Mucosa of descending colon (tissue), 3 donors: ENCODE measurements at regions not wholly inside any gene's neighbourhood (a gene's known extent, or its start where the extent isn't known, plus 50 kb on each side); places are given as distances from the start of the nearest gene placed in this dataset.

Experiments used
- ATAC-seq: fragments of 200-7000 bp; cut with Tn5 transposase; one replicate; pipeline ENCODE4 v1.9.1; 2020; ENCODE audit warnings: mild to moderate bottlenecking, moderate library complexity
- DNase-seq, 3 donors: peaks; one replicate each; pipeline ENCODE4 v3.0.0-alpha.2; 2020
- H3K36me3 ChIP-seq: fragments of 200-600 bp; one replicate; pipeline ENCODE4 v1.8.0; 2021; ENCODE audit warnings: low read depth, mild to moderate bottlenecking
- H3K4me1 ChIP-seq: fragments of 200-600 bp; one replicate; pipeline ENCODE4 v1.8.0; 2021; ENCODE audit warnings: low read depth, mild to moderate bottlenecking
- H3K4me3 ChIP-seq: fragments of 200-600 bp; one replicate; pipeline ENCODE4 v1.8.0; 2021; ENCODE audit warnings: mild to moderate bottlenecking
- H3K9me3 ChIP-seq: fragments of 200-600 bp; one replicate; pipeline ENCODE4 v1.8.0; 2021; ENCODE audit warnings: mild to moderate bottlenecking
- intact Hi-C, 2 donors: fragments of 100-400 bp; cut with DNase I in 1 of 2; cut with micrococcal nuclease in 1 of 2; formaldehyde crosslinking; loops; one replicate each; pipeline versions ENCODE4 v1.11.0 to v1.11.1; 2022; cut with DNase I, micrococcal nuclease
- TF ChIP-seq, protein P1 (sequence below): fragments of 200-600 bp; IDR thresholded peaks from one replicate; pipeline ENCODE4 v1.8.0; 2022; ENCODE audit warnings: antibody characterized with exemption, mild to moderate bottlenecking
- donor health status: DM: no; HTN: no; CAD: no; lungs with moderate emphysema.
- donor health status: DM: no; HTN: no; CAD: no.
- donor health status: DM: no; HTN: yes; CAD: no.

DNA sequence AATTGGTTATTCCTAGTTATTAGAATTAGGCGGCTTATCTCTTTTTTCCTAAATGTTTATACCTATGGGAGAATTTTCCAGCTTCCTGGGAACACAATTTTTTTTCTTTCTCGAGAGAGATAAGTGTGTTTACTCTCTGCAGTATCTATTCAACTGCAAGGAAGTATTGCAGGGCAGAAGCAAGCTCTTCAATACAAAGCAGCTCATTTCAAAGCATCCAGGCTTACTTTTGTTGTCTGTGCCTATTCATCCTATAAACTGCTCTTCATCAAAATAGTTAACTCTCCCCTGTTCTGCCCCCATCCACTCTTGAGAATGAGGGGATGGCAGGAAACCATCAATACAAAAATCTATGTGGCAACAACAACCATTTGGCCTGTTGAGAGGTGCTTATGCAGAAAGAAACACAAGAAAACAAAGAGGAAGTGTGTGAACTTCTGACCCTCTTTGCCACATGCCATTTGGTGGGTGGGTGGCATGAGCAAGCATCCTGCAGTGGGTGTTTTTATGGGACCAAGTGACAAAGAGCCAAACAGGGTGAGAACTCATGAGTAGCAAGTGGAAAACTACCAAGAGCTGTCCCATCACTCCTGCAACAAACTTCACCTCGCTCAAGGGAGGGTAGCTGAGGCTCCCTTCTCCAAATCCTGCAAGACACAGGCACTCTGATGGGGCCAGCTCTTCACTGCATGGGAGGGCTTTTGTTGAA is 50.6 kb upstream of the MRPS6 start:
- Histone ChIP-seq H3K4me3 (no peak overlapping the region), H3K36me3 (no peaks in the 10 kb centered on the region), H3K4me1 (no peaks in the 10 kb centered on the region), H3K9me3 (peaks cover 3% of the 10 kb centered on the region)
- DNase-seq (peak in 1 of 3 donors; percentile 19), ATAC-seq (peak; percentile 21)
- TF ChIP-seq, protein P1, sequence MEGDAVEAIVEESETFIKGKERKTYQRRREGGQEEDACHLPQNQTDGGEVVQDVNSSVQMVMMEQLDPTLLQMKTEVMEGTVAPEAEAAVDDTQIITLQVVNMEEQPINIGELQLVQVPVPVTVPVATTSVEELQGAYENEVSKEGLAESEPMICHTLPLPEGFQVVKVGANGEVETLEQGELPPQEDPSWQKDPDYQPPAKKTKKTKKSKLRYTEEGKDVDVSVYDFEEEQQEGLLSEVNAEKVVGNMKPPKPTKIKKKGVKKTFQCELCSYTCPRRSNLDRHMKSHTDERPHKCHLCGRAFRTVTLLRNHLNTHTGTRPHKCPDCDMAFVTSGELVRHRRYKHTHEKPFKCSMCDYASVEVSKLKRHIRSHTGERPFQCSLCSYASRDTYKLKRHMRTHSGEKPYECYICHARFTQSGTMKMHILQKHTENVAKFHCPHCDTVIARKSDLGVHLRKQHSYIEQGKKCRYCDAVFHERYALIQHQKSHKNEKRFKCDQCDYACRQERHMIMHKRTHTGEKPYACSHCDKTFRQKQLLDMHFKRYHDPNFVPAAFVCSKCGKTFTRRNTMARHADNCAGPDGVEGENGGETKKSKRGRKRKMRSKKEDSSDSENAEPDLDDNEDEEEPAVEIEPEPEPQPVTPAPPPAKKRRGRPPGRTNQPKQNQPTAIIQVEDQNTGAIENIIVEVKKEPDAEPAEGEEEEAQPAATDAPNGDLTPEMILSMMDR: no peak
- intact Hi-C loops: no loop called here

DNA sequence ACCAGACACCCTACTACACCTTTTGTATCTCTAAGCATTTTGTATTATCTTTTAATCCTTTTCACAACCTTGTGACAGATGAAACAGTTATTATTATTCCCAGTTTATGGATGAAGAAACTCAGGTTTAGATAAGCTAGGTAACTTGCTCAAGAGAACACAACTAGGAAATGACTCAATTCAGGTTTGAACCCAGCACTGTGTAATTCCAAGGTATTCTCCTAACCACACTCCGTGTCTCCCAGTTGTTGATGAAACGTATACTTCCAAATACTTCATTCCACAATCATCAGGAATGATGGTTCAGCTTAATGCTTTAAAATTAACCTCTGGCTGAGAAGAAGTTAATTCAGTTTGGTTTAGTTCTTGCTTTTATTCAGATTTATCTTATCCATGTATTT is 51.7 kb upstream of the MRPS6 start:
- TF ChIP-seq, protein P1: no peak
- DNase-seq: no peak
- H3K9me3 ChIP-seq: peaks cover 3% of the 10 kb centered on the region
- no peaks in the 10 kb centered on the region for H3K36me3 ChIP-seq
- no peaks in the 10 kb centered on the region for H3K4me1 ChIP-seq
- intact Hi-C loops: no loop called here
- no peak for ATAC-seq
- no peak overlapping the region for H3K4me3 ChIP-seq

DNA sequence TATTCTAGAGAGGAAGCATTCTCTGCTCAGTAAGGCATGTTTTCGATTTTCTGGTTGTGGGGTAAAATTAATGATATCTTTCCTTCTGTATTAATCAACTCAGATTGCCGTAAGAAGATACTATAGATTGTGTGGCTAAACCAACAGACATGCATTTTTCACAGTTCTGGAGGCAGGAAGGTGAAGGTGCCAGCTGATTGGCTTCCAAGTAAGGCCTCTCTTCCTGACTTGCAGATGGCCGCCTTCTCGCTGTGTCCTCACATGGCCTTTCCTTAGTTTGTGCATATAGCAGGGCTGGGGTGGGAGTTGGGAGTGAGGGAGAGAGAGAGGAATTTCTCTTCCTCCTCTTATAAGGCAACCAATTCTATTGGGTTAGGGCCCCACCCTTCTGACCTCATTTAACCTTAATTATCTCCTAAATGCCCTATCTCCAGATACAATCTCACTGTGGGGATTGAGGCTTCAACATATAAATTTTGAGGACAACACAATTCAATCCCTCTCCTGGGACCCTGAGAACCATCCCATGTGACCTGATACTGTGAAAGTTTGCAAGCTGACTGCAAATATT is 52.3 kb upstream of the MRPS6 start:
- H3K4me3 ChIP-seq: no peak overlapping the region
- DNase-seq (no peak), ATAC-seq (no peak)
- intact Hi-C loops: no loop called here
- TF ChIP-seq, protein P1: no peak
- peaks cover 3% of the 10 kb centered on the region for H3K9me3 ChIP-seq
- no peaks in the 10 kb centered on the region for H3K36me3 ChIP-seq
- no peaks in the 10 kb centered on the region for H3K4me1 ChIP-seq

DNA sequence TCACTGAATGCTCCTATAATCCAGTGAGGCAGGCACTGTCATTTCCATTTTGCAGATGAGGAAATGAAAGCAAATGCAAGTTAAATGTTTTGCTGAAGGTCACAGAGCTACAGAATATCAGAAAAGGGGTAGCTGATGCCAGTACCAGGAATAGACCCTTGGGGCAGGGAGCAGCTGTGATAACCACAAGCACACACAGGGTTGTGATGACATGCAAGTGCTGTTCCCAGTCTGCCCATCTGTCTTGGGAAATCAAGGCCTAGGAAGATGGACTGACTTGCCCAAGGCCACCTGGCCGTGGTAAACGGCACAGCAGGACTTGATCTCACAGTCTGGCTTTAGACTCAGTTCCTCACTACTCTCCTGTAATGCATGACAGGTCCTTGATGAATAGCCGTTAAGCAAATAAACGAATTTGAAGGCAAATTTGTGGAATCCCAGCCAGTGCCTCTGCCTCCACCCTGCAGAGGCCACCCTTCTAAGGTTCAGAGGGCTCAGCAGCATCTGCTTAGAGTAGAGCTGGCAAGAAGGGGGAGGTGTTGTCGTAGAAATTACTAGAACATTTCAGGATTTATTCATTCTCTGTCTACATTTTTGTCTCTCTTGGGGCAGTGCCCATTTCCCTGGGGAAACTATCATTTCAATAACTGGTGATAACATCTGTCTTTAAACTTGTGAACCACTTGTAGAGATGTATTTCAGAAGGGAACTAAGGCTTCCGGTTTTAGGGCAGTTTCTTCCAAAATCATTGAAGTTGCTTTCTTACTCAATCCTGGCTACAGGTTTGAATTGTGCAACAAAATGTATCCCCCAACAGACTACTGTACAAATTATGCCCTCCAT is 53.2 kb upstream of the MRPS6 start:
- peaks cover 3% of the 10 kb centered on the region for H3K9me3 ChIP-seq
- no peak overlapping the region for H3K4me3 ChIP-seq
- H3K4me1 ChIP-seq: no peaks in the 10 kb centered on the region
- TF ChIP-seq, protein P1: no peak
- intact Hi-C loops: no loop called here
- no peak for DNase-seq
- H3K36me3 ChIP-seq: no peaks in the 10 kb centered on the region
- ATAC-seq: peak; percentile 30

DNA sequence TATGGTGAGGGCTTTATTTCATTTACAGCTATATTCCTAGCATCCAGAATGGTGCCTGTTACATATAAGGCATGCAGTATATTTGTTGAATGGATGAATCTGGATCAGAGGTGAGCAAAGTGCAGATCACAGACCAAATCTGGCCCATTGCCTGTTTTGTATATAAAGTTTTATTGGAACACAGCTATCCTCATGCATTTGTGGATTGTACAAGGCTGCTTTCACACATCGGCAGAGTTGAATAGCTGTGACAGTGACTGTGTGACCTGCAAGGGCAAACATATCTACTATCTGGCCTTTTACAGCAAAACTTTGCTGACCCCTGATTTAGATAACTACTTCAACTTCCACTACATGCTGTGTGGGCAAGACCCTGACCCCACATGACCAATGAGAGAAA is 54.0 kb upstream of the MRPS6 start:
- TF ChIP-seq, protein P1: no peak
- Histone ChIP-seq H3K9me3 (peaks cover 3% of the 10 kb centered on the region), H3K4me3 (no peak overlapping the region), H3K4me1 (no peaks in the 10 kb centered on the region), H3K36me3 (no peaks in the 10 kb centered on the region)
- no peak for DNase-seq
- intact Hi-C loops: no loop called here
- no peak for ATAC-seq
